GM03348 (cell line): ENCODE measurements at regions not wholly inside any gene's neighbourhood (a gene's known extent, or its start where the extent isn't known, plus 50 kb on each side); places are given as distances from the start of the nearest gene placed in this dataset.
"Not testable (repeated sequence)": the region's sequence is repeated elsewhere in the genome, so short reads cannot be mapped to it uniquely, and the experiment has no call there.

Experiments used
- DNase-seq: peaks from one replicate; pipeline ENCODE4 v3.0.0; 2012; ENCODE audit warnings: low spot score

- DNase-seq = no peak
Measured at GRCh38 chr14:99004112-99004511, 267.9 kb downstream of the BCL11B start.

- DNase-seq = no peak
Measured at GRCh38 chr14:99006276-99006675, 265.7 kb downstream of the BCL11B start.

DNA sequence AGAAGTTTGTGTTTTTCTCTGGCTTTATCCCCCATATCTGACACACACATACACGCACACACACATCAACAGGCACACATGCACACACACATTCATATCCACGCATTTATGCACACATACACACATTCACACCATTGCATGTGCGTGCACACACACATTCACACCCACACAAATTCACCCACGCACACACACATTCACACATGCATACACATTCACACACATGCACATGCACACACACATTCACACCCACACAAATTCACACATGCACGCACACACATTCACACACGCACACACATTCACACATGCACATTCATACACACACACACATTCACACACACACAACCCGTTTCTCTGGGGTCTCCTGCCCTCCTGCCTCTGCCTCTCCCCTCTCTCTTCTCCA lies 264.2 kb downstream of the BCL11B start:
- DNase-seq = no peak

- no peak for DNase-seq
Measured at GRCh38 chr14:99009871-99010270, 262.1 kb downstream of the BCL11B start.

- no peak for DNase-seq
Measured at GRCh38 chr14:99011385-99011784, 260.6 kb downstream of the BCL11B start.

- DNase-seq = no peak
Measured at GRCh38 chr14:99012703-99013102, 259.3 kb downstream of the BCL11B start.

DNA sequence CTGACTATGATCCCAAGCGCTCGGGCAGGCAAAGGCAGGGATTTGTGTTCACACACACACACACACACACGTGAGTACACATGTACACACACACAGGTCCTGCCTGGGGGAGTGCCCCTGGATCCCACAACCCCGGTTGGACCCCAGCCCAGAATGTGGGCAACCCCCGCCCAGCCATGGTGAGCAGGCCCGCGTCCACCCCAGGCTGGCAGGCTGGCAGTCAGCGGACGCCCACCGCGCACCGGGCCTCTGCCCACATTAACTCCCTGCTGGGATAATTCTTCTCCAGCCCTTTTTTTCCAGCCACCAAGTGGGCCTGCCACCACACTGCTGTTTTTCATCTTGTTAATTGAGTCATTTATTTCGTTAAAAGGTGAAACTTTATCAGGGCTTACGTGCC lies 256.2 kb downstream of the BCL11B start:
- no peak for DNase-seq

DNA sequence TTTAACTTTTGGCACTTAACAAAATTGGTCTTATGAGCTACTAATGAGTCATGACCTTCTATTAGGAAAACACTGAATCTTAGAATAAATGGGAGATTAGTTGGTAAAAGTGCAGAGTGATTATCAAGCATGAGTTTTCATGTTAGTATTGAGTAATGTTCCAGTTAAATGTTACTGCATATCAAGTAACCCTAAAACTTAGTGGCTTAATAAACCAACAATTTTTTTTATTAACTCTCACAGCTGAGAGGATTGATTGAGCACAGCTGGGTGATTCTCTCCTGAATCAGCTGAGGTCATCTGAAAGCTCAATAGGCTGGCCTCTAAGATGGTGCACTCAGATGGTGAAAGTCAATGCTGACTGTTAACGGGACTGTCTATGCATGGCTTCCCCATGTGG lies 248.6 kb downstream of the BCL11B start:
- no peak for DNase-seq

DNA sequence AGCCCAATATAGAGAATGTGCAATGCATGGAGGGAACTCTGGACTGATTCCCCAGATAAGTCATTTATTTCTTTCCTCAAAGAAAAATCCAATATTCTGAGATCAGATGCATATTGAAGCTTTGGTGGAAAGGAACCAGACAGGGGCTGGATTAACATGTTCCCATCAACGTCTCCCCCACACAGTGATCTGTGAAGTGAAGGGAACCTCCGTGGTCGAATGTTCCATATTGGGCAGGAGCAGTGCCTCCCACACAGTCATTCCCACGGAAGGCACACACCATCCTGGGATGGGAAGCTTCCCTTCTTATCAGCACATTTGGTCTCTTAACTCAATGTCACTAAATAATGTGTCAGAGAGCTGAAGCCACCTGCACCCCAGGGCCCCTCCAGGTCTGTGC lies 247.1 kb downstream of the BCL11B start:
- no peak for DNase-seq

DNA sequence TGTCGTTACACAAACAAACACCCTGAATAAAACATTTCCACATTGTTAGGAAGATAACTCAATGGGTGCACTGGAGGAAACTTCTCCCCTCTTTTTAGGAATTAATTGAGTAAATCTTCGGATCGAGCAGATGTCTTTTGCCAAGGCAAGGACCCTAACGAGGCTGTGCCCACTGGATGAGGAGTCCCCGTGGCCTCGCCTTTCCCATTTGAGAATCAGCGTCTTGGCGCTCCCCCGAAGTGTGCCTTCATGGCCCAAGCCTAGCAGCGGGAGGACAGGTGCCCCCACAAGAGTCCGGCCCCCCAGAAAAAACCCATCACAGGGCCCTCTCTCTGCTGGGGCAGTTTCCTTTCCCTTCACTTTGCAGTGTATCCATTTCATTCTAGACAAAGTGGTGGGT lies 246.6 kb downstream of the BCL11B start:
- DNase-seq = no peak

- DNase-seq = no peak
Measured at GRCh38 chr14:99026471-99026870, 245.5 kb downstream of the BCL11B start.

DNA sequence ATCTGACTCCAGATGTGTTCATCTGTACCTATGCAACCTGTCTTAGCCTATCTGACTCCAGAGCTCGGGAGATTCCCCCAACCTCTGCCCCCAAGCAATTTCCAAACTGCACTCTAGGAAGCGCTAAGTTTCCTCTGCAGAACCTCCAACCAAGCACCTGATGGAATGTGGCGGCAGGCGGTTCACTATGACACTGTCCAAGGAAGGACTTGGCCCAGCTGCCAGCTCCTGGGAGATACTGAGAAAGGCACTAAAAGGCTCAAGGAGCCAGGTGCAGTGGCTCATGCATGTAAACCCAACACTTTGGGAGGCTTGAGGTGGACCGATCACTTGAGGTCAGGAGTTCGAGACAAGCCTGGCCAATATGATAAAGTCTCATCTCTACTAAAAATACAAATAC lies 244.0 kb downstream of the BCL11B start:
- DNase-seq = no peak

DNA sequence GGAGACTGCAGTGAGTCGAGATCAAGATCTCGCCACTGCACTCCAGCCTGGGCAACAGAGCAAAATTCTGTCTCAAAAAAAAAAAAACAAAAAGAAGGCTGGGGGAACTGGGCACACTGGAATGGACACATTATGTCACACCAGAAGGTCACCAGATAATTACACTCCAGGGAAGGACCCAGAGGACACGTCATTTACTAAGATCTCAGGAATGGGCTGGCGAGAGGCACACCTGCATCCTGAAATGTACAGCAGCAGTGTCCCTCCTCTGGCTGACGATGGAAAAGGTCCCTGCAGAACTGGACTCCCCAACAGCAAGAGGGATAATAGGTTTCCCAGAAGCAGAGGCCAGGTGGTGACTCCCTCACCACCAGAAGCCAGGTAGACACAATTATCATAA lies 243.5 kb downstream of the BCL11B start:
- DNase-seq = no peak

DNA sequence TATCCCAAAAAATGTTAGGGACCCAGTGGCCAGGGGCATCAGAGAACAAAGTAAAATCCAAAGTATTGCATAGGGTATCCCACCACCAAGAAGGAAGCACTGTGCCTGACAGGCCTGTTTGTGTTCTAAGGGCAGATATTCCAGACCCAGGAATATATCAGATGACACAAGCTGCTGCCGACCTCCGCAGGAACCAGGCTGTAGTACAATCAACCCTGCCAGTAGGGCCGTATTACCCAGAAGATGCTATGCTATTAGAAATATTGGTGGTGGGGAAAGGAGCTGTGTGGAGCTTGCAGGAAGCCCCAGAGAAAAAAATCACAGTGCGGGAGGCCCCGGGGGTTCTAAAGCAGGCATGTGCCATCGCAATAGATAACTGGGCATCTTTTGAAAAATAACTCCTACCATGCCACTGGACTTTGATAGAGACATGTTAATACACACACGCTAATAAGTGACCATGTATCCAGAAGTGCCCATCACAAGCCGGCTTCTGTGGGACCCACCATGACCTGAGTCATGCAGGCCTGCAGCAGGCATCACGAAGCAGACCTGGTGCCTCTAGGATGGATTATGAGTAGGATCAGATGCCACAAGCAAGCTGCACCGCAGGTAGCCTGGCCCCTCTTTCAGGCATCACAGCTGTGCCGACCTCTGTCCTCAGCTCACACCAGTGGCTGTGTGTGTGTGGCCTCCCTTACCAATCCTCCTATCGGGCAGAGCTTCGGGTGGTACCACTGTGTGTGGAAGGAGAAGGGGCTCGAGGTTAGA lies 242.7 kb downstream of the BCL11B start:
- no peak for DNase-seq

DNA sequence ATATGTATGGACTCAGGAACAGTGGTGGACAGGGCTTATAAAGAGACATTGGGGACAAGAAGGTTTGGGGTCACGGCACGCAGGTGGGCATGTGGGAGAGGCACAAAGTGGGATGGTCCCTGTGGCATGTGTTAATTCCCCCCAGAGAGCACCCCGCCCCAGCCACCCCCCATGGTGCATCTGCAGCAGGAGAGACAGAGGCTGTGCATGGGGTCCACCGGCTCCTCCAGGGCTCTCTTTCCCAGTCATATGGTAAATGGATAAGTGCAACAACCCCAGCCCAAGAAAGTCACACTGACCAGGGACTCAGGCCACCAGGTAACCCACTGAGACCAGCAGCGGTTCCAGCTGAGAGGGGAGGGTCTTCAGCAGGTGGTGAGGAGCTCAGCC lies 242.1 kb downstream of the BCL11B start:
- no peak for DNase-seq

GRCh38 chr14:99030454-99030853 lies 241.5 kb downstream of the BCL11B start:
- DNase-seq = no peak

GRCh38 chr14:99032759-99033158 lies 239.2 kb downstream of the BCL11B start:
- DNase-seq = no peak

- DNase-seq = no peak
Measured at GRCh38 chr14:99033951-99034350, 238.0 kb downstream of the BCL11B start.

DNA sequence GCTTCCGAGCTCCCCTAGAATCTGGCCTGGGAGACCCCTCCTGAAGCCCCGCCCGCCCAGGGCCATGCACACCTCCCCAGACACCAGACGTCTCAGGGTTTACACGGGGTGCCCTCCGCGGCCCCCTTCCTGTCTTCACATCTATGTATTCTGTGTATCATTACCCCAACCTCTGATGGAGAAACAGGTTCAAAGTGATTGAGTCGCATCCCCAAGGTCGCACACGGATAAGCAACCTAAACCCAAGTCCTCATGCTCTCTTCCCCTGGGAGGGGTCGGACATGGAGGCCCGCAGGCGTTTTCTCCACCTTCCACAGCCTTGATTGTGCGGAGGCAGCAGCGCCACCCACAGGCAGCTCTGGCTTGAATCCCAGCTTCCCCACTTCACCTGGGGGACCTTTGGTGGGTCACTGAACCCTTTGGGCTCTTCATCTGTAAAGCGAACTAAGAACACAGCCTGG lies 237.3 kb downstream of the BCL11B start:
- no peak for DNase-seq

DNA sequence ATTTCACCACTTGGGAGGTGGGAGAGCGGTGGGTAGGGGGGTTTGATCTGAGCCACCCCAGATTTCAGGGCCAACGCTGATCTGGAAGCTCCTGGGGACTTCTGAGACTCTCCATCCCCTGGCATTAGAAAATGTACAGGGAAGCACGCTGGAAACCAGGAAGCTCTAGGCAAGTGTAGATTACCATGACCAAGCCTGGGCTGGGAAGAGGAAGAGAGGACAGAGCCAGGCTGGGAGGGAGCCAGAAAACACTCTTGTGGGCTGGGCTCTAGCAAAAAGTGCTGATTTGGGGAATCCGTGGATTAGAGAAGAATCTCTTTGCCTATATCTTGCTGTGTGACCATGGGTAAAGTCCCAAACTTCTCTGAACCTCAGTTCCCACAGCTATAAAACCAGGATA lies 236.7 kb downstream of the BCL11B start:
- DNase-seq = peak; percentile 77

GRCh38 chr14:99035712-99036610 lies 236.0 kb downstream of the BCL11B start:
- peak; percentile 98 for DNase-seq

DNA sequence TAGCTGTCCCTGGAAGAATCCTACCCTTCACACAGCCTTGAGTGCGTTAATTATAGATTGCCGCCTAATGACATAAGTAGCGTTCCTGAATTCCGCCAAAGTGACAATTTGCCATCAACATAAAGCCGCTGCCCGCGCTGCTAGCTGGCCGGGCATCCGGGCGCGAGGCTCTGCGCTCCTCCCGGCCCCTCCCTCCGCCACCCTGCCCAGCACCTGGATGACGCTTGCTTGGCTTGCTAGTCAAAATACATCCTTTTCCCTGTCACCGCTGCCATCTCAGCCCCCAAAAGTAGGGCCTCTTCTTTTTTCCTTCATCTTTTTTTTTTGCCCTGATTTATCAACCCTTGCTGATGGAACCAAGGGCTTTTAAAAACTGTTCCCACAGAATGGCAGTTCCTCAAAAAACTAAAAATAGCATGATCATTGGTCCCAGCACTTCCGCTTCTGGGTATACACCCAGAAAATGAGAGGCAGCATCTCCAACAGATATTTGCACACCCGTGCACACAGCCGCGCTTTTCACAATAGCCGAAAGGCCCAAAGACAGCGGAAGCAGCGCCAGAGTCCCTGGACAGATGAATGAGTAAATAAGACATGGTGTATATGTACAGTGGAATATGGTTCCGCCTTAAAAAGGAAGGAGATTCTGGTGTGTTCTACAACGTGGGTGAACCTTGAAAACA lies 235.2 kb downstream of the BCL11B start:
- no peak for DNase-seq

GRCh38 chr14:99037326-99037725 lies 234.7 kb downstream of the BCL11B start:
- not testable (repeated sequence) for DNase-seq
